Hepatocyte (in vitro differentiated cells): ENCODE measurements at regions not wholly inside any gene's neighbourhood (a gene's known extent, or its start where the extent isn't known, plus 50 kb on each side); places are given as distances from the start of the nearest gene placed in this dataset.

Experiments used
- DNase-seq: peaks from one replicate; pipeline ENCODE4 v3.0.0-alpha.2; 2016; ENCODE audit warnings: low spot score
- H2AFZ ChIP-seq: fragments of 200-600 bp; sonication (generic); 2 replicates; pipeline ENCODE4 v1.6.0; 2016; ENCODE audit warnings: antibody characterized with exemption, mild to moderate bottlenecking
- H3K27ac ChIP-seq: fragments of 200-600 bp; sonication (generic); 2 replicates; pipeline ENCODE4 v1.5.1; 2016; ENCODE audit warnings: mild to moderate bottlenecking
- H3K27me3 ChIP-seq: fragments of 200-600 bp; sonication (generic); 2 replicates; pipeline ENCODE4 v1.6.1; 2016
- H3K36me3 ChIP-seq: fragments of 200-600 bp; sonication (generic); replicated peaks from 2 replicates; pipeline ENCODE4 v1.5.1; 2016; ENCODE audit warnings: low read depth; ENCODE audit not compliant: insufficient read depth
- H3K4me1 ChIP-seq: fragments of 200-600 bp; sonication (generic); 2 replicates; pipeline ENCODE4 v1.5.1; 2016; ENCODE audit warnings: mild to moderate bottlenecking, moderate library complexity; ENCODE audit not compliant: insufficient read depth
- H3K4me2 ChIP-seq: fragments of 200-600 bp; sonication (generic); 2 replicates; pipeline ENCODE4 v1.6.0; 2016
- H3K4me3 ChIP-seq: fragments of 200-600 bp; sonication (generic); 2 replicates; pipeline ENCODE4 v1.5.1; 2016; ENCODE audit warnings: mild to moderate bottlenecking
- H3K79me2 ChIP-seq: fragments of 200-600 bp; sonication (generic); 2 replicates; pipeline ENCODE4 v1.6.0; 2017; ENCODE audit warnings: mild to moderate bottlenecking
- H3K9me2 ChIP-seq: fragments of 200-600 bp; sonication (generic); replicated peaks from 2 replicates; pipeline ENCODE4 v1.6.0; 2017; ENCODE audit warnings: mild to moderate bottlenecking; ENCODE audit not compliant: insufficient read depth
- H3K9me3 ChIP-seq: fragments of 200-600 bp; sonication (generic); 2 replicates; pipeline ENCODE4 v1.5.1; 2016; ENCODE audit warnings: low read depth, mild to moderate bottlenecking
- H4K20me1 ChIP-seq: fragments of 200-600 bp; sonication (generic); 2 replicates; pipeline ENCODE4 v1.6.0; 2016; ENCODE audit warnings: mild to moderate bottlenecking; ENCODE audit not compliant: insufficient read depth, poor library complexity, severe bottlenecking
- EZH2 ChIP-seq: fragments of 200-600 bp; sonication (generic); IDR thresholded peaks from 2 replicates; pipeline ENCODE4 v1.6.1; 2016; ENCODE audit warnings: antibody characterized with exemption, mild to moderate bottlenecking, borderline replicate concordance
- EZH2phosphoT487 ChIP-seq: fragments of 200-600 bp; sonication (generic); IDR thresholded peaks from one replicate; pipeline ENCODE4 v1.6.1; 2018; ENCODE audit warnings: antibody characterized with exemption, mild to moderate bottlenecking, low read depth, moderate library complexity; ENCODE audit not compliant: unreplicated experiment, severe bottlenecking
- WGBS: methylation state at CpG from one replicate; pipeline ENCODE4 v1.1.6; 2016; ENCODE audit warnings: low lambda C conversion rate; ENCODE audit errors: missing lambda C conversion rate; 5-methylcytosine and 5-hydroxymethylcytosine counted together
- TF ChIP-seq, protein P1 (sequence below): fragments of 200-600 bp; sonication (generic); IDR thresholded peaks from 2 replicates; pipeline ENCODE4 v1.5.1; 2016; ENCODE audit warnings: antibody characterized with exemption, mild to moderate bottlenecking; ENCODE audit not compliant: poor library complexity

DNA sequence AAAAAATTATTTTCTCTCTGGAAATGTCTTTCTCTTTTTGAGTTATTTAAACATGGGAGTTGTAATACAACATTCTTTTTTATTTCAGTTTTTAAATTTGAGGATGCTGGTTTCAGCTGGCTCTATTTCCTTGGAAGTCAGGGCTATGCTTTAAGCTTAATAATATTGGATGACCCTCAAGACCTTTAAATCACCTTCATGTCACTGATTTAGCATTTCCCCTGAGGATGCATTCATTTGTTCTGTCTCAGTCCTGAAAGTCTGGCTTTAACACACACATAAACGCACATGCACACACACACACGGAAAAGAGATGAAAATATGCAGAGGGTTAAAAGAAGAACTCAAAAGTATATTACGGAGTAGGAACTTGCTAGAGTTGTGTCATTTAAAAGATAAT lies 260.5 kb downstream of the PTBP2 start:
- no peaks in the 10 kb centered on the region for H3K4me1 ChIP-seq
- DNase-seq = no peak
- no peak overlapping the region for H3K4me2 ChIP-seq
- H3K27ac ChIP-seq = no peak overlapping the region
- WGBS = 65% methylated on average over 3 of the region's 3 CpGs
- H3K9me3 ChIP-seq = no peaks in the 10 kb centered on the region
- no peaks in the 10 kb centered on the region for H3K36me3 ChIP-seq
- H3K79me2 ChIP-seq = no peaks in the 10 kb centered on the region
- H4K20me1 ChIP-seq = no peaks in the 10 kb centered on the region
- TF ChIP-seq, protein P1, sequence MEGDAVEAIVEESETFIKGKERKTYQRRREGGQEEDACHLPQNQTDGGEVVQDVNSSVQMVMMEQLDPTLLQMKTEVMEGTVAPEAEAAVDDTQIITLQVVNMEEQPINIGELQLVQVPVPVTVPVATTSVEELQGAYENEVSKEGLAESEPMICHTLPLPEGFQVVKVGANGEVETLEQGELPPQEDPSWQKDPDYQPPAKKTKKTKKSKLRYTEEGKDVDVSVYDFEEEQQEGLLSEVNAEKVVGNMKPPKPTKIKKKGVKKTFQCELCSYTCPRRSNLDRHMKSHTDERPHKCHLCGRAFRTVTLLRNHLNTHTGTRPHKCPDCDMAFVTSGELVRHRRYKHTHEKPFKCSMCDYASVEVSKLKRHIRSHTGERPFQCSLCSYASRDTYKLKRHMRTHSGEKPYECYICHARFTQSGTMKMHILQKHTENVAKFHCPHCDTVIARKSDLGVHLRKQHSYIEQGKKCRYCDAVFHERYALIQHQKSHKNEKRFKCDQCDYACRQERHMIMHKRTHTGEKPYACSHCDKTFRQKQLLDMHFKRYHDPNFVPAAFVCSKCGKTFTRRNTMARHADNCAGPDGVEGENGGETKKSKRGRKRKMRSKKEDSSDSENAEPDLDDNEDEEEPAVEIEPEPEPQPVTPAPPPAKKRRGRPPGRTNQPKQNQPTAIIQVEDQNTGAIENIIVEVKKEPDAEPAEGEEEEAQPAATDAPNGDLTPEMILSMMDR = no peak
- no peak for TF ChIP-seq EZH2
- TF ChIP-seq EZH2phosphoT487 = no peak
- H3K4me3 ChIP-seq = no peak overlapping the region
- H3K27me3 ChIP-seq = no peaks in the 10 kb centered on the region
- no peaks in the 10 kb centered on the region for H3K9me2 ChIP-seq
- H2AFZ ChIP-seq = no peak overlapping the region

DNA sequence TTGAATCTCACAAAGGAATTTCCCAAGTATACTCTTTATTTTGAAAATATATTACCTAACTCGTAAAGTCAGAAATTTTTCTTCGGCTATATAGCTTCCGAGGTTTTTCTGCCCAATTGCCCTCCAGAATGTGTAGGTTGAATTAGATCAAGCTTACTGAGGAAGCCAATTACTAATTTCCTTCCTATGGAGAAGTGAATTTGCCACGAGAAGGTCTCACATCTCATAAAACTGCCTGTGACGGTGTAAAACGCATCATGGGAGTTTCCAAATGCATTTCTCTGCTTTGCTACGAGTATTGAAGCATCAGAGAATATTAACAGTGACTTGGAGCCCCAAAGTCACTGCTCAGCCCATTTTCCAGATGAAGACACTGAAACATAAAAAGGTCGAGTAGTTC lies 262.3 kb downstream of the PTBP2 start:
- H3K4me2 ChIP-seq = no peak overlapping the region
- H3K27ac ChIP-seq = no peak overlapping the region
- H4K20me1 ChIP-seq = no peaks in the 10 kb centered on the region
- H3K4me1 ChIP-seq = no peaks in the 10 kb centered on the region
- H3K4me3 ChIP-seq = no peak overlapping the region
- 93% methylated on average over 8 of the region's 8 CpGs for WGBS
- H3K79me2 ChIP-seq = no peaks in the 10 kb centered on the region
- no peaks in the 10 kb centered on the region for H3K27me3 ChIP-seq
- no peaks in the 10 kb centered on the region for H3K9me2 ChIP-seq
- TF ChIP-seq, protein P1 = no peak
- TF ChIP-seq EZH2phosphoT487 (no peak), EZH2 (no peak)
- H3K9me3 ChIP-seq = no peaks in the 10 kb centered on the region
- H3K36me3 ChIP-seq = no peaks in the 10 kb centered on the region
- DNase-seq = no peak
- no peak overlapping the region for H2AFZ ChIP-seq

DNA sequence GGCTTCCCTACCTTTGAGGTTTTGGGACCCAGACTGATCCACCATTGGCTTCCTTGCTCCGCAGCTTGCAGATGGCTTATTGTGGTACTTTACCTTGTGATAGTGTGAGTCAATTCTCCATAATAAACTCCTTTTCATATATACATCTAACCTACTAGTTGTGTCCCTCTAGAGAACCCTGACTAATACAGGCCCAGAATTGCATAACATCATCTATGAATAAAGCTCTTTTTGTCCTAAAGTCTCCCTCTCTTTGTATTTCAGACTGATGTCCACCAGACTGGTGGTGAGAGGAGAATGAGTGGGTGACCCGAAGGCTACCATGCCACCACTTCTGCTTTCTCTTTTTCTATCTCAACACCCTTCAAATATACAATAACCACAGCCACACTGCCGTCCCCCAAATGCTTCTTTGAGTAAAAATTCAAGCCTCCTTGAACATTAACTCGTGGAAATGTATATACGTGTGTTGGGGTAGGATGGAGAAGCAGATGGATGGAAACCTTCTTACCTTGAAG lies 265.7 kb downstream of the PTBP2 start:
- Histone ChIP-seq H3K79me2 (no peaks in the 10 kb centered on the region), H3K27ac (no peak overlapping the region), H3K36me3 (no peaks in the 10 kb centered on the region), H3K4me1 (no peaks in the 10 kb centered on the region), H3K9me2 (no peaks in the 10 kb centered on the region), H3K4me2 (no peak overlapping the region), H4K20me1 (no peaks in the 10 kb centered on the region), H3K4me3 (no peak overlapping the region), H2AFZ (no peak overlapping the region), H3K9me3 (no peaks in the 10 kb centered on the region), H3K27me3 (no peaks in the 10 kb centered on the region)
- no peak for TF ChIP-seq EZH2phosphoT487
- DNase-seq = no peak
- WGBS = 92% methylated on average over 5 of the region's 5 CpGs

DNA sequence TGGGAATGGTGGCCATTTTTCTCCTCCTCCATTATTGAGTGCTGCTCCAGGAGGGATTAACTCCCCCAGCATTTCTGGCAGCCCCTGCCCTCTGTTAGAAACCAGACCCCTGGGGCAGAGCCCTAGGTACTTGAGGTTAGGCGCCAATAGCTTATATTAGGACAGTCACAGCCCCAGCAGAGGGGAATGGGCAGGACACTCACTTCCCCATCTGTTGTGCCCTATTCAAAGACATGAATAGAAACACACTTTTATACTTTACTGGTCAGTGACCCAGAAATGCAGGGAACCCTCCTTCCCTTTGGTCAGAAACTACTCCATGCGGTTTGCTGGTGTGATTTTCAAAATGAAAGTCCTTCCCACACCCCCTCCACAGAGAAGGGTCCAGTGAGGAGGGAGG lies 267.7 kb downstream of the PTBP2 start:
- H3K4me2 ChIP-seq = no peak overlapping the region
- H4K20me1 ChIP-seq = no peaks in the 10 kb centered on the region
- no peaks in the 10 kb centered on the region for H3K9me2 ChIP-seq
- H3K79me2 ChIP-seq = no peaks in the 10 kb centered on the region
- H3K4me1 ChIP-seq = no peaks in the 10 kb centered on the region
- TF ChIP-seq EZH2 = no peak
- TF ChIP-seq, protein P1 = no peak
- TF ChIP-seq EZH2phosphoT487 = no peak
- H3K27me3 ChIP-seq = no peaks in the 10 kb centered on the region
- WGBS = 71% methylated on average over 2 of the region's 2 CpGs
- no peak overlapping the region for H2AFZ ChIP-seq
- no peaks in the 10 kb centered on the region for H3K36me3 ChIP-seq
- DNase-seq = no peak
- H3K27ac ChIP-seq = no peak overlapping the region
- H3K4me3 ChIP-seq = no peak overlapping the region
- H3K9me3 ChIP-seq = no peaks in the 10 kb centered on the region
